HG02840 (cell line): ENCODE measurements at regions not wholly inside any gene's neighbourhood (a gene's known extent, or its start where the extent isn't known, plus 50 kb on each side); places are given as distances from the start of the nearest gene placed in this dataset.

ENCODE experiments used
- ATAC-seq: cut with Tn5 transposase; IDR thresholded peaks from one replicate; pipeline ENCODE4 v1.9.1; 2021; ENCODE audit warnings: mild to moderate bottlenecking, moderate library complexity, moderate number of reproducible peaks; ENCODE audit not compliant: unreplicated experiment, low FRiP score

DNA sequence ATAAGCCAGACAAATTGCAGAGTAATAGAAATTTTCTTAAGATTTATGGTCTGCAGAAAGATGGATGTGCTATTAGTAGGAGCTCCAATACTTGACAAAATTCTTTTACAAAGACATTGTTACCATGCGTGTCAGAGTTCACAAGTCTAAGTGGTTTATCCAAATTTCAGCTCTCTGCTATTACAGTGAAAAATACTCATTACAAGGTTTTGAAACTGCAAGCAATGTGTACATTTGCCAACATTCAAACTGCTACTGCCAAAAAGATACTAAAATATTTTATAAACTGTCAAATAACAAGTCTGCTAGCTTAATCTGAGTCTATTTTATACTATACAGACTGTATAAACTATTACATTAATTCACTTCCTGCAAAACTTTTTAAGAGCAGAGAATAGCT lies 1341.5 kb upstream of the ACVR2A start:
- no peak for ATAC-seq

DNA sequence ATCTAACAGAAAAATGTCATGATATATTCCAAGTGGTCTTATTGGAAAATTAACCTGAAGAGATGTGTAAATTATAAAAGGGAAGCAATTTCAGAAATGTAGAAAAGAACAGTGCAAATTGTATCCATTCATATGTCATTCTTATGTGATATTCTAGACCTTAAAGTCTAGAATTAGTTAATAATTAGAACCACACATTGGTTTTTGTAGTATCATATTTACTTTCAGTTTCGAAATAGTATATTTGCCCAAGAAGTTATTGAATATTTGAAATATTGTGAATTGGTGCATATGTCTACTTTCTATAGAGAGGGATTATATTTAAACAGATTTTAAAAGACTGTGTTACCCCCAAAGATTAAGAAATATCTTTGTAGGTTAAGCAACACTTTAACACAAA lies 1348.6 kb upstream of the ACVR2A start:
- ATAC-seq: no peak

DNA sequence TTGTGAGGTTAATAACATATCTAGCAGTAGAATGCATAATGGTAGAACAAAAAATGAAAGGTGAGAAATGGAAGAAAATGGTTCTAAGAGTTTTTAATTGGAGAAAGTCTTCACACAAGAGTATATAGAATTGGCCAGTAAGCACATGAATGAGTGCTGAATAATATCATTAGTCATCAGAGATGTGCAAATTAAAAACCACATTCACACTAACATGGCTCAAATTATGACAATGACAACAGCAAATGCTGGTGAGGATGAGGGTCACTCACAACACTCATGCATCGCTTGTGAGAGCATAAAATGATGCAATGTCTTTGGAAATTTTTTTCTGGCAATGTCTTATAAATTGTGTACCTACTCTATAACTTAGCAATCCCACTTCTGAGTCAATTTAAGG lies 1355.4 kb upstream of the ACVR2A start:
- ATAC-seq: no peak

DNA sequence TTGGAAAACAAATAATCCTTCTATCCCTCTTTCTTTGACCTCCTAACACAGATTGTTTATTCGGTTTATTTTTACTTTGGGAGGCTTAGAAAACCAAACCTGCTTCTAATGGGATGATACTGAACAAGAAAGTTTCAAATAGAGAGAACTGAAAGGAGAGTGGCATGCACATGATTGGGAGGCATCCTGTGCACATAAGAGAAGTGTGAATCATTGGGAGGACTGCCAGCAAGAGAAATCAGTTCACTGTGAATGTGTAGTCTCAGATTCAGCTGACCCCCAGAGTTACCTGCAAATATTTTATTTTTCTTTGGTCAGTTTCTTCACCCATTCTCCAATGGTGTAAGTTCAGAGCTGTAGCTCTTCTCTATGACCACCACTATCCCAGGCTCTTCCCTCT lies 1363.2 kb upstream of the ACVR2A start:
- ATAC-seq: no peak

DNA sequence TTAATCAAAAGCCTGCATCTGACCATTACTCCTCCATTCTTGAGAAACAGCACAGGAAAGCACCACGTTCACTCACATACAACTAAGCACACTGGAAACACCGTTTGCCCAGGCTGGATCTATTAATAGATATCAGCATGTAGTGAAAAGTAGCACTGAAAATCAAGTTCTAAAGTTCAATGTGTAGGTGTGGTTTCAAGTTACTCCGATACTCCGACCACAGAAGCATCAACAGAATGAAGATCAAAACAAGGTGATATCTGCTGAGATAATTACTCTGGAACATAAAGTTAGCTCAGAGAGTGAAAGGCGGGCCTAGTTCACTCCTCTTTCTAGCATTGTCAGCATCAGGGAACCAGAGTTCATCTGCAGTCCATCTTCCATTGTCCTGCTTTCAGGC lies 1367.4 kb upstream of the ACVR2A start:
- no peak for ATAC-seq

DNA sequence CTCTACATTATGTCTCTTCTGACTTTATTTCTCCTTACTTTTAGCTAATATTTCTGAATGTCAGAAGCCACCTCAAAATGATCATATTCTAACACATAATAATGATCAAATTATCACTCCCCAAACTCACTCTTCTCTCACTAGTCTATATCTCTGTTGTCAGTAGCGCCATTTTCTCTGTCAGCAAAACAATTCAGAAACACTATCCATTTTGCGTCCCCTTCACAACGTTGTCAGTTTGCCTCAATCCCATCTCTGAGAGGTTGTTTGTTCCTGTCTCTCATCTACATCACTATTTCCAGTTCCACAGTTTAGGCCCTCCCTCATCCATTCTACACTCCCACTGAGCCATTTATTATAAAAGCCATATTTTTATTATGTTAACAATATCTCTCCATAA lies 1376.3 kb upstream of the ACVR2A start:
- no peak for ATAC-seq

DNA sequence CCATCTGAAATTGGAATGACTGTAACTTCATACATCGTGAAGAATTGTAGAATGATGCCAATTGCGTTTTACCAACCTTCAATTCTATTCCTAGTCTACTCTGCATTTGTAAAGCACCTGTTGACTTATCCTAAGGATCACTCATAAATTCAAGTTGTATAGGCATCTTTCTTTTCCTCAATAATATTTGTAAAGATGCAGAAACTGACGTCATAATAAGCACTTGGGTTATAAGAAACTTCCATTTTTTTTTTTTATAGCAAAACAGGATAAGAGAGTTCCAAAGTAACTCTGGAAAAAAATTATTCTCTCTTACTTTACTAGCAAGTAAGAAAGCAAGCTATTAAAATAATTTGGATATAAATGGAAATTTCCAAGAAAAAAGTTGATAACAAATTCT lies 1377.4 kb upstream of the ACVR2A start:
- ATAC-seq: no peak

DNA sequence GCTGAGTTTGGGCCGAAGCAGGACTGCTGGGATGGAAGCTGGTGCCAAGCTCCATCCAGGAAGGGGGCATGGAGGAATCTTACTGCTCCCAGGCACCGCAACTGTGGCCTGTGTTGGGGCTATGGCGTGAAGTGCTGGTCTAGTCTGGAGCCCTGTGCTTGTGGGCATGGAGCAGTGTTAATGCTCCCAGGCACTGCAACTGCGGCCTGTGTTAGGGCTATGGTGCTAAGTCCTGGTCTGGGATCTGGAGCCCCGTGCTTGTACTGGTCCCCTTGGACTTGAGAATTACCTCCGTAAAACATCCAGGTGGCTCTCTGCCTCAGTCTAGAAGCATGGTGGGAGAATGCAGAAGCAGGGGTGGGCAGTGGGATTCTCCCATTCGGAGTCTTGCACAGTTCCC lies 1379.4 kb upstream of the ACVR2A start:
- ATAC-seq: no peak

DNA sequence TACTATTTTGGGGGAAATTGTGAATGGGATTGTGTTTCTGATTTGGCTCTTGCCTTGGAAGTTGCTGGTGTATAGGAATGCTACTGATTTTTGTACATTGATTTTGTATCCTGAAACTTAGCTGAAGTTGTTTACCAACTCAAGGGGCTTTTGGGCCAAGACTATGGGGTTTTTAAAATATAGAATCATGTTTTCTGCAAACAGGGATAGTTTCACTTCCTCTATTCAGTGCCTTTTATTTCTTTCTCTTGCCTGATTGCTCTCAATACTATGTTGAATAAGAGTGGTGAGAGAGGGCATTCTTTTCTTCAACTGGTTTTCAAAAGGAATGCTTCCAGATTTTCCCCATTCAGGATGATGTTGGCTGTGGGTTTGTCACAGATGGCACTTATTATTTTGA lies 1383.8 kb upstream of the ACVR2A start:
- ATAC-seq: no peak

DNA sequence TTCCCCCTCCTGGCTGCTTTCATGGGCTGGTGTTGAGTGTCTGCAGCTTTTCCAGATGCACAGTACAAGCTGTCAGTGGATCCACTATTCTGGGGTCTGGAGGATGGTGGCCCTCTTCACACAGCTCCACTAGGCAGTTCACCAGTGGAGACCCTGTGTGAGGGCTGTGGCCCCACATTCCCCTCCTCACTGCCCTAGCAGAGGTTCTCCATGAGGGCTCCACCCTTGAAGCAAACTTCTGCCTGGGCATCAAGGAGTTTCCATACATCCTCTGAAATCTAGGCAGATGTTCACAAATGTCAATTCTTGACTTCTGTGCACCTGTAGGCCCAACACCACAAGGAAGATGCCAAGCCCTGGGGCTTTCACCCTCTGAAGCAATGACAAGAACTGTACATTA lies 1386.2 kb upstream of the ACVR2A start:
- no peak for ATAC-seq

DNA sequence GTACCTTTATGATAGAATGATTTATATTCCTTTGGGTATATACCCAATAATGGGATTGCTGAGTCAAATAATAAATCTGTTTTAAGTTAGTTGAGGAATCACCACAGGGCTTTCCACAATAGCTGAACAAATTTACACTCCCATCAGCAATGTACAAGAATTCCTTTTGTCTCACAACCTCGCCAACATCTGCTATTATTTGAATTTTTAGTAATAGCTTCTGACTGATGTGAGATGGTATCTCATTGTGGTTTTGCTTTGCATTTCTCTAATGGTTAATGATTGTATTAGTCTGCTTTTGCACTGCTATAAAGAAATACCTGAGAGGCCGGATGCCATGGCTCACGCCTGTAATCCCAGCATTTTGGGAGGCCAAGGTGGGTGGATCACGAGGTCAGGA lies 1387.6 kb upstream of the ACVR2A start:
- ATAC-seq: no peak

DNA sequence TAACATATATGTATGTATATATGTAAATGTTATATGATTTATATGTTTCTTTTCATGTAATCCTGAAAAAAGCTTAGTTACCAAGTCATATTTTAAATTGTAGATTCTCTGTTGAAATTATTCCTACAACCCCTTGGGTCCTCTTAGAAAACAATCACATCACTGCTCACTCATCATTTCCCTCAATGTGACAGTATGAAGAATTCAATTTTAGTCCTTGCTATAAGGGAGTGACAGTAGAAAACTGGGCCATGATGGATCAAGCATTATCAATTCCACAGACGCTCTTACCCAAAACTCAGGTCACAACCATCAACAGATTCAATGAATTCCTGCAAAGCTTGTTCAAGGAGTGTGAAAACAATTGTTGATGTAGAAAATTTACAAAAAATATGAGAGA lies 1389.5 kb upstream of the ACVR2A start:
- ATAC-seq: no peak

DNA sequence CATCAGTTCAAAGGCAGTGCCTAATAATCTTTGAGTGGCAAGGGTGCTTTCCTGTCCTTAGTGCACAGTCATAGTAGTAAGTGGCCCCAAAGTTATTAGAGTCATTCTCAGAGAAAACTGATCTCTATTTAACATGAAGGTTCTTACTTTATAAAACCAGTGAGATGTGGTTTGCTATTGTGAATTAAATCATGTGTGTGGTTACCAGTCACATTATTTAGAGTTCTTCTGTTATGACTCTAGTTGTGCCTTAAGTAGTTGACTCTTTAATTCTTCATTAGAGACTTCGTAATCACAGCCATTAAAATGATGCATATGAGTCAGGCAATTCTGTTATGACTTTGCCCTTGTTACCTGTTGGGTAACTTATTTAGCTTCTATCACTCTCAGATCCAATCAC lies 1392.9 kb upstream of the ACVR2A start:
- no peak for ATAC-seq

DNA sequence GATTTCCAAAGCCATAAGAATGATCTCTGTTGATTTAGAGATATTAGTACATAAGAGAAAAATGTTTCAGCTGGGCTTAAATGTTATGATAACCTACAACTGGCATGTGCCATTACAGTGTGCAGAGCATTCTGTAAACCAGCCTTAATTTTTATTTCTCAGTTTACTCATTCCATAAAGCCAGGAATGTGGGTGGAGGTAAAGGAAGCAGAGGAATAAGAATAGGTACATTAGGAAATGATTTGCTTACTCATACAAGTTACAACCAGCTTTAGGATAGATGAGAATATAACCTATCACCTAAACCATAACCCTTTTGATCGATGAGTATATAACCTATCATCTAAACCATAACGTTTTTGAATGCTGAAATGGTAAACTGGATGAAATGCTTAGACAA lies 1394.7 kb upstream of the ACVR2A start:
- no peak for ATAC-seq

DNA sequence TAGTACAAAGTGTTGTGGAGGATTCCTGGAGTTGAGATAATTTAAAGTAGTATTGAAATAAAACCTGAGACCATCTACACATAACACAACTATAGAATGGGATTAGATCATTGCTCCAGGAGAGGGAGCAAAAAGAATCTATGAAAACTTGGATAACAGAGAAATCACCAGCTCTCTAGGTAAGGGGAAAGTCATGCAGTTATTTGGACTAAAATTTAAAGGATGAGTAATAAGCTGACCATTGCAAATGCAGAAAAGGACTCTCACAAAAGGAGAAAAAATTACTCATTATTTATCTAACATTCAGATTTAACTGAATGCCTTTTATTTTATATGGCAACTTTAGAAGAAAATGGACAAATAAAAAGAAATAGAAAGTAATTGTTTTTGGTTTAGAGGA lies 1399.8 kb upstream of the ACVR2A start:
- no peak for ATAC-seq

DNA sequence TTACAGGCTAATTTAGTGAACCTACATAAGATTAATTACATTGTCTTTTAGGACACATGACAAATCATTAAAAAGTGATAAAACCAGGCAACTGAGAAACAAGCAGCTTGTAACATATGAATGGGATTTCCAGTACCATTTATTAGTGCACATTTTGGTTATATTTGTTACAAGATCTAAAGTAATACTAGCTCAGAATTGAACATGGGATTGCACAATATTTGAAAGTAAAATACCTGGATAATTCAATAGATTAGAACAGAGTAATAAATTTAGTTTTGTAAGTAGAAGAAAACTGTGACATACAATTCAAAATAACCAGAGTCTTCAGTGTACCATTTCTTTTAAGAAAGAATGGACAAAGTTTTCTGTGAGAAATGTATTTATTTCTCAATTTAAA lies 1400.7 kb upstream of the ACVR2A start:
- no peak for ATAC-seq

DNA sequence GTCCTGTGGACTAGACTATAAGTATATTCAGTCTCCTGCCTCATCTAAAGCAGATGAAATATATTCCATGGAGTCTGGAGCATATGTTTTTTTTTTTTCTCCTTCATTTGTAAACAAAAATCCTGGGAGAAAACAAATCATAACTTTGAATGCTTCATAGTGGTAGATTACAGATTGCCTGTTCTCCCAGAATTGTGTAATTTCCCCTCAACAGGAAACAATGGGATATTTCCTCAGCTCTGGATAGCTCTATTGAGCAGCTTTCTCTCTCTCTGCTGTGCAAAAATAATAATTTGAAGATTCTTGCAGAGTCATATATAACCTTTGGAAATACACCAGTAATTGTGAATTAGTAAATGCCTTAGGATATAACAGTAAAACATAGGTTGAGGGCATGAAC lies 1406.6 kb upstream of the ACVR2A start:
- ATAC-seq: no peak

DNA sequence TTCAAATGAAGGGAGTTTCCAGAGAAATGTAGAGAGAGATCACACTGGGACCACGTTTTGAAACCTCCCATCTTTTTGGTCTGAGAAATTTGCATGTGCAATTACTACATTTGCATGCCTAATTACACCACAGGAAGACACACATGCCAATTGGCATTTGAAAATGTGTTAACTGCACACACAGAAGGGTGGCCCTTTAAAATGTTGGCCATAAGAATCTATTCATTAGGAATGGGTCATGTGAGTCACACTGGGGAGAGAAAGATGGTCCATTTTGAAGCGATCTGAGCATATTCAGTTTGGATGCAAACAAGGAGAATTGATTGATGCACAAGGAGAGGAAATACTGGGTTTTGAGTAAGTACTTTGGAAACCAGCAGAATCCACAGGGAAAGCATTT lies 1407.1 kb upstream of the ACVR2A start:
- no peak for ATAC-seq

DNA sequence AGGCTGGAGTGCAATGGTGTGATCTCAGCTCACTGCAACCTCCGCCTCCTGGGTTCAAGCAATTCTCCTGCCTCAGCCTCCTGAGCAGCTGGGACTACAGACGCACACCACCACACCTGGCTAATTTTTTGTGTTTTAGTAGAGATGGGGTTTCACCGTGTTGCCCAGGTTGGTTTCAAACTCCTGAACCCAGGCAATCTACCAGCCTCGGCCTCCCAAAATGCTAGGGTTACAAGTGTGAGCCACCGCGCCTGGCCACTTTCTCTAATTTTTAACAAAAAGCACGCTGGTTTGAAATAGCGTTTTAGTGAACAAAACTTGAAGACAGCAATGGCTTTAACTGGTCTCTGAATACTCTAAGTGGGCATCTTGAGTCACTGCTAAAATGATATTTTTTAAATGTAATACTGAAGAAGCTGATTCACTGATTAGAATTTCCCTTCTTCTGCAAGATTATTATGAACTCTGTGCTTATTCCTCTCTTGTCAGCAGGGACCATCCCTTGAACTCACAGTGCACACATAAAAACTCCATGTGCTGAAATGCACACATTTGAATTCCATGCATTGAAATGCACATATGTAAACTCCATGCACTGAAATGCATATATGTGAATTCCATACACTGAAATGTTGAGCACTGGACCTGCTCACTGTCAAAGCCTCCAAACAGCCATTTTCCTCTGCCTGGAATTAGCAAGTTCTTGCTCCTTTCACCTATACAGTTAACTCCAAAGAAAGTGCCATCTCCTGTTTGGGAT lies 1411.5 kb upstream of the ACVR2A start:
- ATAC-seq: no peak

DNA sequence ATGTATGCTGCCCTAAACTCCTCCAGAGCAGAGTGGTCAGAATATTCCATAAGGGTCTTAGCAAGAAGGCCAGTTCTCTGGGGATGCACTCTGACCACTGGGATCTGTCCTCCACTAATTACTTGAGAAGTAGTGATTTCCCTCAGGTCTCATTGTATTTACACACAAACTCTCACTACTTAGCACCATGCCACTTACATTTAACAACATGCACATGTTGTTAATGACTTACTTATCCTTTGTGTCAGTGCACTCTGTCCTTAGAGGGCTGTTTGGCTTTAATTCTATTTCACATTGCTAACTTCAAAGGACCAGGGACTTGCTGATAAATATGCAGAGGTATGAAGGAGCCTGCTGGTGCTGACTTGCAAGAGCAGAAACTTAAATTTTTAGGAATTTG lies 1415.5 kb upstream of the ACVR2A start:
- no peak for ATAC-seq

DNA sequence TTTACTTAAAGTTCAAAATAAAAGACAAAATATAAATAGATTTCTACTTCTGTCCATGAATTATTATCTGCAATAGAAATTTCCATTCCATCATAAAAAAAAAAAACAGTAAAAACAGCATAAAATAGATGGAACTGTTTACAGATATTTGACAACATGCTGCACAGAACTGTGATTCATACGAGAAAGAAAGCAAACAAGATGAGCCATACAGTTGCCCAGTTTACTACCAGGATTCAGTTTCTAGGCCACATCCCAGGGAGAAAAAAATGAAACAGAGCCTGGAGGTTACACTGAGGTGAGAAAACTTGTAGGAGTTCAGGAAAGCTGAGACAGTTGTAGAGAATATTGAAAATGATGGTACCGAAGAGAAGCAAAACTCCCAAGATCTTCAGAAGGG lies 1426.9 kb upstream of the ACVR2A start:
- no peak for ATAC-seq

DNA sequence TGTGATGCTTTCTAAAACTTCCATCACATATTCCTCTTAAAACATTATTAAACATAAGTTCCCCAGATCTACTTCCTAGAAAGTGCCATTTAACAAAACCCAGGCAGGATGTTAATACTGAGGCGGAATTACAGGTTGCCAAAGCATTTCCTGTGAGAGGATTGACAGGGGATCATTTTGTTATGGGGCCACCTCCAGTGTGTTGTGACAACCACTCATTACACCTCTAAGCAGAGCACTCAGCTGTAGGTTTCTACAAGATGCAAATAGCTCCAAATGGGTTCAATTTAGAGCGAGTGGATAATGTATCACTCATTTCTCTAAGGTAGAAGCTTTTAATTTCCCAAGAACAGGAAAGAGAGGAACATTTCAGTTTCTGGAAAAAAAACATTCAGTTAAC lies 1429.5 kb upstream of the ACVR2A start:
- ATAC-seq: no peak

DNA sequence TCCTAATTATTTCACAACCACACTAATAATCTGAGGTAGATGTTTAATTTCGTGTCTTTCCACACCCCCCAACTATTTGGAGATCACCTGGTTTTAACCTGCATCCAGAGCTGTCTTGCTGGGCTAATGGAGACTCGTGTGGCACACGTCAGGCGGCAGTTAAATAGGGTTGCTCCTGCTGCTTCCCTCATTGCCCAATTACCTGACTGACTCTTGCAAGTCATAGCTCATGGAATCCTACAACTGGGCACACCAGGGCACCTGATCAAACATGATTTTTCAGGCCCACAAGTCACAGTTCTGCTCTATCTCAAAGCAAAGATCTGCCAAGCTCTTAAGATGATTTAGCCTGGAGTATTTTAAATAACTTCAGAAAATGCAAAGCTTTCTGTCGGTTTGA lies 1430.4 kb upstream of the ACVR2A start:
- ATAC-seq: no peak
